Left lobe of liver (tissue), 2 donors: ENCODE measurements at regions not wholly inside any gene's neighbourhood (a gene's known extent, or its start where the extent isn't known, plus 50 kb on each side); places are given as distances from the start of the nearest gene placed in this dataset.

Experiments
- ATAC-seq: fragments of 200-7000 bp; cut with Tn5 transposase; one replicate; pipeline ENCODE4 v1.9.1; 2020; ENCODE audit warnings: mild to moderate bottlenecking, moderate library complexity
- DNase-seq: peaks from one replicate; pipeline ENCODE4 v3.0.0-alpha.2; 2020; ENCODE audit warnings: low spot score
- donor health status: DM: no; HTN: no; CAD: no; lungs with moderate emphysema.
- donor health status: DM: no; HTN: yes; CAD: no.

- ATAC-seq (peak; percentile 99), DNase-seq (peak; percentile 70)
Observed at GRCh38 chr1:201703621-201704438, 125.1 kb upstream of the IPO9 start.

DNA sequence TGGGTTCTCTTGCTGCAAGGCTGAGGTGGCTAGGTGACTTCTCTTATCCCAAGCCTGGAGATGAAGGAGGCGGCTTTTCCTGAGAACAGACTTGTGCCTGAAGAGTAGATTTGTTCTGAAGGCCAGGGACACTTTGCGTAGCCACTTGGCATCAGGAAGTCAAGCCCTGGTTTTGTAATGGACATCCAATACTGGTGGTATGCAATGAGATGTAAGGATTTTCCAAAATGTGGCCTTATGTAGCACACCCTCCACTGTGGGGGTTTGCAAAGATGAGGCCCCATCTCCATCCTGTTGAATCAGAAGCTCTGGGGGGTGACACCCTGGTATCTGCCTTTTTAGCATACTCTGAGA, 124.5 kb upstream of the IPO9 start:
- ATAC-seq = no peak

DNA sequence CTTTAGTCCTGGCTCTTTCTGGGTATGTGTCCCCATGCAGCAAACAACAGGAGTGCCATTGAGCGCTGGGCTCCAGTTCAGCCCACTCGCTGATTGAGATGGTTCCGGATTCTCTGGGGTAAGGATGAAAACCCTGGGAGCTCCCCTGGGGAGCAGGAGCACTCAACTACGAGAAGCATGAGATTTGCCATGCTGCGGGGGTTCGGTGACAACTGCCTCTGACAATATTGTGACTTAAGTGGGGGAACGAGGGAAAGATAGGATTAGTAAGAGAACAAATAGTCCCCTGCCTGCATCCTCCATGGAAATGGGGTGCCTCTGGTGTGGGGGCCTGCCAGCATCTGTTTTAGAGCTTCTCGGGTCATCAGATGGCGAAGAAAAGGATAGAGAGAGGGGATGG, 123.6 kb upstream of the IPO9 start:
- ATAC-seq = no peak
- no peak for DNase-seq

More for the DNA sequence above, 124.5 kb upstream of the IPO9 start:
- no peak for DNase-seq

- ATAC-seq (no peak), DNase-seq (no peak)
Observed at GRCh38 chr1:201706109-201706508, 122.8 kb upstream of the IPO9 start.

GRCh38 chr1:201707027-201707426, 121.9 kb upstream of the IPO9 start:
- ATAC-seq = no peak

GRCh38 chr1:201707656-201708055, 121.3 kb upstream of the IPO9 start:
- DNase-seq (no peak), ATAC-seq (no peak)

More at GRCh38 chr1:201707027-201707426, 121.9 kb upstream of the IPO9 start:
- no peak for DNase-seq

GRCh38 chr1:201708085-201708512, 120.9 kb upstream of the IPO9 start:
- no peak for ATAC-seq
- DNase-seq = no peak

DNA sequence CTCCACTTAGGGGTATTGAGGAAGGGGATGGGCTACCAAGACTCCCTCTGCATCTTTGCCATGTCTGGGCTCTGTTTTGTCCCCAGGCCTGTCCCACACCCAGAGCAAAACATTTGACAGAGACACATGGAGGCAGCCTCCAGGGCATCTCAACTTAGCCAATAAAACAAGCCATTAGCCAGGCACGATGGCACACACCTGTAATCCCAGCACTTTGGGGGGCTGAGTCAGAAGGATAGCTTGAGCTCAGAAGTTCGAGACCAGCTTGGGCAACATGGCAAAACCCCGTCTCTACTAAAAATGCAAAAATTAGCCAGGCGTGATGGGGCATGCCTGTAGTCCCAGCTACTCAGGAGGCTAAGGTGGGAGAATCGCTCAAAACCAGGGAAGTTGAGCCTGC, 120.3 kb upstream of the IPO9 start:
- ATAC-seq (no peak), DNase-seq (no peak)

GRCh38 chr1:201709564-201710295, 119.2 kb upstream of the IPO9 start:
- ATAC-seq (peak; percentile 90), DNase-seq (peak; percentile 60)

GRCh38 chr1:201710632-201711597, 118.0 kb upstream of the IPO9 start:
- no peak for ATAC-seq

GRCh38 chr1:201711811-201712210, 117.1 kb upstream of the IPO9 start:
- DNase-seq (no peak), ATAC-seq (no peak)

More at GRCh38 chr1:201710632-201711597, 118.0 kb upstream of the IPO9 start:
- DNase-seq = no peak

- DNase-seq (no peak), ATAC-seq (no peak)
Observed at GRCh38 chr1:201712387-201713085, 116.4 kb upstream of the IPO9 start.

DNA sequence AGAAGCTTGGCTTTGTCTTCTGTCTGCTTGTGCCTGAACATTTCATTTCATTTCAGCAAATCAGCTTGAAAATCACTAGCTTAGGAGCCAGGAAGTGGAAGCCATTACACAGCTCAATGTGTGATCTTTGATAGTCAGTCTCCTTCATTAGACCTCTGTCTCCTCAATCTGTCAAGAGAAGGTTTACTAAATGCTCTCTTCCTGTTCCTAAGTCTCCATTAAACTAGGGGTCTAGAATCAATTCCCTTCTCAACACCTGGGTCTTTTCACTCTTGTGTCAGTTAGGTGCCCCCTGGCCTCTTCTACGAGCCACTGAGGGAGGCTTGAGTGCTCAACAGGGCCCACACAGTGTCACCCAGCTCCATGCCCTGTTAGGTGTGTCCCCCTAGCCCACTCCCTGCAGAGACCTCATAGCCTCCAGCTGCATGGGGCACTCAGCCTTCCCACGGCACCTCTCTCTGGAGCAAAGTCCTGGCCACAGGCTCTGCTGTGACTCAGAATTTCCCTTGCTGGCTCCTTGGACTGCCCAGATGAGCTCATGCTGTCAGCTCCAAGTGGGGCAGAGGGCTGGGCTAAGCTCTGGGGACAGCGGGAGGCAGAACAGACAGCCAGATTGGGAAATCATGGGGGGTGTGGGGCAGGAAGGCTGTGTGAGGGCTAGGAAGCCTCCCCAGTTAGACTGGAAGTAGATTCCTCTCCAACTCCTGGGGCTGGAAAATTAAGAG, 115.7 kb upstream of the IPO9 start:
- ATAC-seq (peak; percentile 65), DNase-seq (peak; percentile 62)

DNA sequence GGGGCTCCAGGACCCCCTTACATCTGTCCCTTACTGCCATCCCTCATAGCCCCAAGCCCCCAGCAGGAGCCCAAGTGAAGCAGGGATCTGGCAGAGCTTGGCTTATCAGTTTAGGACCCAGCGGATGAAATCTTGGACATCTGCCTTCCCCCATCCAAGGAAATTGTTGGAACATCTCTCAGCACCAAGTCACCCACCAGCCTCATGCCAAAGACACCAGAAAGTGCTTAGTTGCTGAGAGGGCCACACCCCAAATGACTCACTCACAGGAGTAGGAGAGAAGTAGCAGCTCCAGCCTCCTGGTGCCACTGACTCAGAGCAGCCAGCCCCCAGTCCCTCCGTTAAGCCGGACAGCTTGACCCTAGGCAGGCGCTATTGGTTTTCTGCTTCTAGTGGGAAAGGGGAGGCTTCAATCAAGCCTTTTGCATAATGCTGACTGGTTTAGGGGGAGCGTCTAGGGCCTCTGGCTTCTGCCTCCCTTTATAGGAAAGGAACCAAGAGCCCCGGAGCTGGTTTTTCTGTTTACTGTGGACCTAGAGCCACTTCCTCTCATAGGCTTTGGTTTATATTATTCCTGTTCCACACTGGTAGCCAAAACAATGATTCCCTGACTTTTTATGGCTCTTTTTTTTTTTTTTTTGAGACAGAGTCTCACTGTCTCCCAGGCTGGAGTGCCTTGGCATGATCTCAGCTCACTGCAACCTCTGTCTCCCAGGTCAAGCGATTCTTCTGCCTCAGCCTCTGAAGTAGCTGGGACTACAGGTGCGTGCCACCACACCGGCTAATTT, 114.2 kb upstream of the IPO9 start:
- ATAC-seq (peak; percentile 35), DNase-seq (no peak)

GRCh38 chr1:201715351-201715750, 113.6 kb upstream of the IPO9 start:
- no peak for DNase-seq
- ATAC-seq = peak; percentile 6

DNA sequence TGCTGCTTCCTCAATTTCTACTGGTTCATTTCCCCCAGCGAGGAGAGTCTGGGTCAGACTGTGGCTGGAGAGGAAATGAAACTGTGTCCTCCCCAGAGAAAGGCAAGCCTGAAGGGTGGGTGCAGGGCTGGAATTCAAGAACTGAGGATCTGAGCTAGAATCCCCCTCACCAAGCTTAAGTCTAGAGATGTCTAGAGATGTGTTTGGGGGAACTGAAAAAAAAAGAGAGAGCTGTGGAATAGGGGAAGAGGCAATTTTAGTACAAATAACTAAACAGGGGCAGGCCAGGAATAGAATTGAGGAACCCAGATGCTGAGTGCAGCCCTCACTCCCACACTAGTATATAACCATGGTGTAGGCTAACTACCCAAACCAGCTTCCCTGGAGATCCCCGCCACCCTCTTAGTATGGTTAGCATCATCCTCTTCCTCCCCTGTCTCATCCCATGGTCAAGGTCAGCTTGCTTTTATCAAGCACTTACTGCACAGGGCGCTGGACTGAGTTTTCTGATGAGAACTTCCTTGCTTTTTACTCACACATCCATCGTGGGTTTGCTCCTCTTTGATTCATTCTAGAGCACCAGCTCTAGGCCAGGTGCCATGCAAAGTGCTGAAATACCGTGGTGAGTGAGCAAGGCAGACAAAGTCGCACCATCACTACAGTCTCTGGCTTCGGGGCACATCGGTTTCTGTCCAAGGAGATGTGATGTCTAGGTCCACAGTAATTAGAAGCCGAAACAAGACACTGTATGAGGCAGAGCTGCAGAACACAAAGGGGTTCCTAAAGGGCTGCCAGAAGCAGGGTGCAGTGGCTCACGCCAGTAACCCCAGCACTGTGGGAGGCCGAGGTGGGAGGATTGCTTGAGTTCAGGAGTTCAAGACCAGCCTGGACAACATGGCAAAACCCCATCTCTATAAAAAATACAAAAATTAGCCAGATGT, 112.9 kb upstream of the IPO9 start:
- ATAC-seq = peak; percentile 41
- no peak for DNase-seq

GRCh38 chr1:201716742-201717135, 112.2 kb upstream of the IPO9 start:
- no peak for DNase-seq
- no peak for ATAC-seq

DNA sequence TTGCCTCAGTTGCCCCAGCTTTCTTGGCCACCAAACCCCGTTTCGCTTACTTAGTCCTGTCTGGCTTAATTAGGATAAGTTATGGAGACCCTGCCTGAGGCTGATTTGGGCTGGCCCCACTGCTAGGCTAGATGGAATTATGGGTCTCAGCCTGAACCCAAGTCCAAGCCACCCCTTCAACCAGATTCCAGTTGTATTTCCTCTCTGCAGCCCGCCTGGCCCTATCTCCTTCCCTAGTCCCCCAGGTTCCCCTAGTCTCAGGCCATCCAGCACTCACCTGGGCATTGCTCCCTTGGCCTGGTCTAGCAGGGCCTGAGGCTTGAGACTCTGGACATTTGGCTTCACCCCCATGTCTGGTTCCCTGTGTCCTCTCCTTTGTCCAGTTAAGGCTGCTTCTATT, 111.7 kb upstream of the IPO9 start:
- ATAC-seq (no peak), DNase-seq (no peak)
